ENCODE measurements at regions not wholly inside any gene's neighbourhood (a gene's known extent, or its start where the extent isn't known, plus 50 kb on each side); places are given as distances from the start of the nearest gene placed in this dataset.

DNA sequence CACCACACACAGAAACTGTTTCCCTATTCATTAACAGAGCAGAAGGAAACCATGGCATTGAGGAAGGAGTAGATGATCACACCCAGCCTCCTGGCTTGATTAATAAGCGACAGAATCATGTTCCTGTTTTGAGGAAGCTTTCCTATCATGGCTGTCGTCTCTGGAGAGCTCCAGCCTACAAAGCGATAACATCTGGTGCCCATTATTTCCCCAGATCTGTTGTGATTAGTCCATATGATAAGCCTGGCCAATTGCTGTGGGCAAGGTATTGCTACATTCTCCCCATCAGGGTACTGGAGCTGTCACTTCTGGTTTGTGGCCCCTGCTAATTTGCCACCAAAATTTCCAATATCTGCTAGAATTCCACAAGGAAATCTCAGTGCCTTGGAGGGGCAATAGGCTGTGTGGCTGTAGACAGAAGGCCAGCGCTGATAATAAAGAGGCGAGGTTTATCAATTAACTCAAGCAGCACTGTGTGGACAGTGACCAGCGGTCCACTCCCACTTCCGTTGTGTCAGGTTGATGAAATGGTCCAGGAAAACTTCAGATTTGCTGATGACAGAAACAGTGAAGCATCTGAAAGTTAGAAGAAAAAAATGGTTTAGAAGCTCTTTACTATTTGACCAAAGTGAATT lies 66.4 kb downstream of the OLIG3 start:
- H3K36me3 ChIP-seq (ENCODE audit: control insufficient read depth, insufficient read depth, low read length), result no peaks in the 10 kb centered on the region
- H3K27ac Mint-ChIP-seq (ENCODE audit: unreplicated experiment), result no peak overlapping the region
- TF ChIP-seq, protein P1, sequence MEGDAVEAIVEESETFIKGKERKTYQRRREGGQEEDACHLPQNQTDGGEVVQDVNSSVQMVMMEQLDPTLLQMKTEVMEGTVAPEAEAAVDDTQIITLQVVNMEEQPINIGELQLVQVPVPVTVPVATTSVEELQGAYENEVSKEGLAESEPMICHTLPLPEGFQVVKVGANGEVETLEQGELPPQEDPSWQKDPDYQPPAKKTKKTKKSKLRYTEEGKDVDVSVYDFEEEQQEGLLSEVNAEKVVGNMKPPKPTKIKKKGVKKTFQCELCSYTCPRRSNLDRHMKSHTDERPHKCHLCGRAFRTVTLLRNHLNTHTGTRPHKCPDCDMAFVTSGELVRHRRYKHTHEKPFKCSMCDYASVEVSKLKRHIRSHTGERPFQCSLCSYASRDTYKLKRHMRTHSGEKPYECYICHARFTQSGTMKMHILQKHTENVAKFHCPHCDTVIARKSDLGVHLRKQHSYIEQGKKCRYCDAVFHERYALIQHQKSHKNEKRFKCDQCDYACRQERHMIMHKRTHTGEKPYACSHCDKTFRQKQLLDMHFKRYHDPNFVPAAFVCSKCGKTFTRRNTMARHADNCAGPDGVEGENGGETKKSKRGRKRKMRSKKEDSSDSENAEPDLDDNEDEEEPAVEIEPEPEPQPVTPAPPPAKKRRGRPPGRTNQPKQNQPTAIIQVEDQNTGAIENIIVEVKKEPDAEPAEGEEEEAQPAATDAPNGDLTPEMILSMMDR (IDR thresholded peaks at IDR 0.05; ENCODE audit: insufficient read depth in 1 of 2, low read depth in 1 of 2, low read length in 1 of 2, severe bottlenecking in 1 of 2, unreplicated experiment in 1 of 2), result no peak
- ChIA-PET CTCF (no interaction called here), POLR2A (no interaction called here)
- intact Hi-C loops (cut with micrococcal nuclease; ENCODE audit: unreplicated experiment), result no loop called here
- H3K4me1 ChIP-seq, result no peaks in the 10 kb centered on the region
- H3K4me3 ChIP-seq (ENCODE audit: low read depth, low read length), result no peak overlapping the region
- no peak overlapping the region for H3K4me3 Mint-ChIP-seq (ENCODE audit: unreplicated experiment)
- no TSS peak for BruUV-seq (replicated peaks)
- no peaks in the 10 kb centered on the region for H3K27me3 ChIP-seq (replicated peaks; ENCODE audit: control insufficient read depth, insufficient read depth, low read length)
- H3K4me1 Mint-ChIP-seq (ENCODE audit: low read depth, unreplicated experiment), result no peaks in the 10 kb centered on the region
- H3K36me3 Mint-ChIP-seq (ENCODE audit: insufficient read depth, unreplicated experiment), result no peaks in the 10 kb centered on the region
- H3K9me3 Mint-ChIP-seq (ENCODE audit: unreplicated experiment), result no peaks in the 10 kb centered on the region
- no peak for DNase-seq
- H3K9me3 ChIP-seq, result no peaks in the 10 kb centered on the region
- peaks cover 6% of the 10 kb centered on the region for H3K27me3 Mint-ChIP-seq (ENCODE audit: insufficient read depth, unreplicated experiment)

DNA sequence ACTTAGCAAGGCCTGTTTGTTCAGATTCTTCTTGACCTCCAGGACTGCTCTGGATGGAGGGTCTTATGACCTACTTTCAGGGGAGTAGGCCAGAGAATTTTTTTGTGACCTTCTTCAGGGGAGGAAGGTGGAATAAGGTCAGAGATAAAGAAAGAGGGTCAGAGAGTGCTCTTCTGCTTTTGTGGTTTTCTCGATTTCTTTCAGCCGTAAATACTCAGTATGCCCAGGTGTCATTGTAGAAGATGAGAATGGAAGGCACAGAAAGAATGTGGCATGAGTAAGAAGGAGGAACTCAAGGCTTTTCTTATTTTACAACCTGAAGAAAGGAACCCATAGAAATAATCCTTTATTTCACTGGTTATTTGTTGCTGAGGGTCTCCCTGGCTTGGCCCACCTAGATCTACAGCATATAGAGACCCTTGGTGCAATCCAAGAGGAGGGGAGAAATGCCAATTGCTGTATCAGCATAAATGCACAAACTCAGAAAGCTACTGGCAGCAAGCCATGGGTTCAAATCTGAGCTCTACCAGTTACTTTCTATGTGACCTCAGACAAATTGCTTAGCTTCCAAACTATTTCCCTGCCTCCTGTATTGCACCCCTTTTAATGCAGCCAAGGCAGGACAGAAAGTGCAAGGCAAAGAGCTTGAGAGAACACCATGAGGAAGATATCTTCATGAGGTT lies 68.0 kb downstream of the OLIG3 start:
- no peak overlapping the region for H3K27ac Mint-ChIP-seq (ENCODE audit: unreplicated experiment)
- no TSS peak for BruUV-seq (replicated peaks)
- no peaks in the 10 kb centered on the region for H3K36me3 Mint-ChIP-seq (ENCODE audit: insufficient read depth, unreplicated experiment)
- CTCF ChIA-PET, result no interaction called here
- no peaks in the 10 kb centered on the region for H3K27me3 Mint-ChIP-seq (ENCODE audit: insufficient read depth, unreplicated experiment)
- no peak overlapping the region for H3K4me3 Mint-ChIP-seq (ENCODE audit: unreplicated experiment)
- no peaks in the 10 kb centered on the region for H3K9me3 Mint-ChIP-seq (ENCODE audit: unreplicated experiment)
- Histone ChIP-seq H3K27me3 (replicated peaks; ENCODE audit: control insufficient read depth, insufficient read depth, low read length) (no peaks in the 10 kb centered on the region), H3K4me3 (ENCODE audit: low read depth, low read length) (no peak overlapping the region), H3K4me1 (no peaks in the 10 kb centered on the region), H3K36me3 (ENCODE audit: control insufficient read depth, insufficient read depth, low read length) (no peaks in the 10 kb centered on the region), H3K9me3 (no peaks in the 10 kb centered on the region)
- intact Hi-C loops (cut with micrococcal nuclease; ENCODE audit: unreplicated experiment), result no loop called here
- POLR2A ChIA-PET, result no interaction called here
- TF ChIP-seq, protein P1 (IDR thresholded peaks at IDR 0.05; ENCODE audit: insufficient read depth in 1 of 2, low read depth in 1 of 2, low read length in 1 of 2, severe bottlenecking in 1 of 2, unreplicated experiment in 1 of 2), result no peak
- no peaks in the 10 kb centered on the region for H3K4me1 Mint-ChIP-seq (ENCODE audit: low read depth, unreplicated experiment)
- no peak for DNase-seq

DNA sequence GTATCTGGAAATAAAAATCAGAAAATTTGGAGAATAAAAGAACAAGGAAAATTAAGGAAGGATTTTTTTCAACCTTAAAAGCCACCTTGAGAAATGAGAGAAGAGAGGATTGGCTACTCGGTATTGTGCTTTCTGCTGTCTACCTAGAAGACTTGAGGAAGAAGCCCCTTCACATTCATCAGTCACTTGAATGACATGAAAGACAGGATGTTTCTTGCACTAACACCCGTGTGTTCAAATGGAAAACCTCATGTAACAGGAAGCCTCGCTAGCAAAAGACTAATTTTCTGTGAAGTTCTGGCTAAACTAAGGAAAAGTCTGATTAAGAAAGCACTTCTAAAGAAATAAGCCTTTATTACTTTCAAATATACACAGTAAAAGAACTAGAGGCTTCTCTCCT lies 69.9 kb downstream of the OLIG3 start:
- Histone ChIP-seq H3K4me3 (ENCODE audit: low read depth, low read length) (no peak overlapping the region), H3K36me3 (ENCODE audit: control insufficient read depth, insufficient read depth, low read length) (no peaks in the 10 kb centered on the region), H3K27me3 (replicated peaks; ENCODE audit: control insufficient read depth, insufficient read depth, low read length) (no peaks in the 10 kb centered on the region), H3K9me3 (no peaks in the 10 kb centered on the region), H3K4me1 (no peaks in the 10 kb centered on the region)
- ChIA-PET POLR2A (no interaction called here), CTCF (interaction anchor here (0.6 kb wide), 1 partner anchor 9 kb away, joined by 3 read pairs; no protein-coding TSS in a partner anchor)
- Mint-ChIP-seq H3K9me3 (ENCODE audit: unreplicated experiment) (no peaks in the 10 kb centered on the region), H3K36me3 (ENCODE audit: insufficient read depth, unreplicated experiment) (no peaks in the 10 kb centered on the region), H3K27ac (ENCODE audit: unreplicated experiment) (no peak overlapping the region), H3K4me1 (ENCODE audit: low read depth, unreplicated experiment) (no peaks in the 10 kb centered on the region), H3K27me3 (ENCODE audit: insufficient read depth, unreplicated experiment) (no peaks in the 10 kb centered on the region), H3K4me3 (ENCODE audit: unreplicated experiment) (no peak overlapping the region)
- intact Hi-C loops (cut with micrococcal nuclease; ENCODE audit: unreplicated experiment), result no loop called here
- BruUV-seq (replicated peaks), result no TSS peak
- TF ChIP-seq, protein P1 (IDR thresholded peaks at IDR 0.05; ENCODE audit: insufficient read depth in 1 of 2, low read depth in 1 of 2, low read length in 1 of 2, severe bottlenecking in 1 of 2, unreplicated experiment in 1 of 2), result no peak
- no peak for DNase-seq

Data from Caco-2 (cell line).